ENCODE measurements at regions not wholly inside any gene's neighbourhood (a gene's known extent, or its start where the extent isn't known, plus 50 kb on each side); places are given as distances from the start of the nearest gene placed in this dataset.
"Not testable (repeated sequence)": the region's sequence is repeated elsewhere in the genome, so short reads cannot be mapped to it uniquely, and the experiment has no call there.

- not testable (repeated sequence) for TF ChIP-seq CTCF (IDR thresholded peaks at IDR 0.05); RCOR1 (IDR thresholded peaks at IDR 0.05; ENCODE audit: low read length); IRF3 (IDR thresholded peaks at IDR 0.05; ENCODE audit: low read depth, low read length); POLR2AphosphoS5 (IDR thresholded peaks at IDR 0.05; ENCODE audit: low read depth, low read length); ELF1 (IDR thresholded peaks at IDR 0.05); REST (IDR thresholded peaks at IDR 0.05; ENCODE audit: low read depth, low read length); SMC3 (IDR thresholded peaks at IDR 0.05; ENCODE audit: low read depth, low read length); TAF1 (IDR thresholded peaks at IDR 0.05; ENCODE audit: borderline replicate concordance, low read depth, low read length); RAD21 (IDR thresholded peaks at IDR 0.05; ENCODE audit: low read length); ZBTB33 (IDR thresholded peaks at IDR 0.05; ENCODE audit: borderline replicate concordance, low read depth); TEAD4 (IDR thresholded peaks at IDR 0.05; ENCODE audit: borderline replicate concordance, insufficient read depth); PBX3 (IDR thresholded peaks at IDR 0.05); MXI1 (IDR thresholded peaks at IDR 0.05; ENCODE audit: low read depth, low read length); MEF2A (IDR thresholded peaks at IDR 0.05; ENCODE audit: borderline replicate concordance, low read depth)
Measured at GRCh38 chr16:60126115-60126514, 1392.0 kb upstream of the GOT2 start.

All from SK-N-SH (cell line).